ENCODE measurements at regions not wholly inside any gene's neighbourhood (a gene's known extent, or its start where the extent isn't known, plus 50 kb on each side); places are given as distances from the start of the nearest gene placed in this dataset.

DNA sequence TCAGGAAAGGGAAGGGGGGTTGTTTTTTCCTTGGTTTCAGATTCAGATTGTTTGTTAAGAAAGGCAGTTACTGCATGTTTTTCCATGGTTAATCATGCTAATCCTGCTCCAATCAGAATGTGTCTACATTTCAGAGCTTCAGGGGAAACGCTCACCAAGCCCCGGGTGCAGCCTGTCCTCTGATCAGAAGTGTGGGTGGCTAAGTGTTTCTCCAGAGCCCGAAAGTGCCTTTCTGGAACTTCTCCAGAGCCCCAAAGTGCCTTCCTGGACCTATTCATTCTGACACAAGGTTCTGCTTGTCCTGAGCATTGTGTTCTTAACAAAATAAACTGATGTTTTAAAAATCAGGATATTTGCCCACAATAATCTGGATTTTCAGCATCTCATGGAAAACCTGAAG lies 359.0 kb upstream of the ZNF521 start:
- DNase-seq = no peak

GRCh38 chr18:25705650-25706049 lies 353.7 kb upstream of the ZNF521 start:
- no peak for DNase-seq

GRCh38 chr18:25704494-25704893 lies 352.5 kb upstream of the ZNF521 start:
- DNase-seq = no peak

- no peak for DNase-seq
Observed at GRCh38 chr18:25704071-25704470, 352.1 kb upstream of the ZNF521 start.

DNA sequence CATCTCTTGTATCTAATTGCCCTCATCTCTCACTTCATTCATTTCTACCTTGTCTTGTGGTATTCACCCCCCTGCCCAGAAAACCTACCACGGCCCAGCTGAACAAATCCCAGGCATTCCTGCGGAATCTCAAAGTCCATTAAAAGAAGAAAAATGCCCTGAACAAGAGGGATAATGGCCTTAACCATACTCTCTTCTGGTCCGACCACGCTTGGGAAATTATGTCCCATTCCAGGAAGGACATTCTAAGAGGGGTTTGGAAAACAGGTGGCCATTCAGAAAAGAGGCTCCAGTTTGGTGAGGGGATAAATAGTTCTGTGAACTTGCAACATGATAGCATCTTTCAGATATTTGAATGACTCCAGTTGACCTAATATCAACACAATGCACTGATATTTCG lies 349.9 kb upstream of the ZNF521 start:
- DNase-seq = no peak

- no peak for DNase-seq
Observed at GRCh38 chr18:25686960-25687500, 335.1 kb upstream of the ZNF521 start.

DNA sequence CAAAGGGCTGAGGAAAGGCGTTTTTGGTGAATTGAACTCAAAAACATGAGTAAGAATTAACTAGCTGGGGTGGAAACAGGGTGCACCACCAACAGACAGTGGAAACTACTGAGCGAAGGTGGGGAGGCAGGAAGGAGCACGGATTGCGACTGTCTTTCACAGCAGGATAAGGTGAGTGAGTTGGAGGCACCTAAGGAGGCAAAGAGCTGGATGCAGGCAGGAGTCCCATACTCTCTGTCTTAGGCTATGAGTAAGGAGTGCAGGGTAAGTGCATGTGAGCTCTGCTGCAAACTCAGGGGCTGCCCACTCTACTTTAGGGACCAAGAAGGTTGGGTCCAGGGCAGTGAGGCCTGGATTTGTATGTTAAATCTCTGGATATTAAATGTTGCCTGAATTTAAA lies 333.1 kb upstream of the ZNF521 start:
- DNase-seq = no peak

DNA sequence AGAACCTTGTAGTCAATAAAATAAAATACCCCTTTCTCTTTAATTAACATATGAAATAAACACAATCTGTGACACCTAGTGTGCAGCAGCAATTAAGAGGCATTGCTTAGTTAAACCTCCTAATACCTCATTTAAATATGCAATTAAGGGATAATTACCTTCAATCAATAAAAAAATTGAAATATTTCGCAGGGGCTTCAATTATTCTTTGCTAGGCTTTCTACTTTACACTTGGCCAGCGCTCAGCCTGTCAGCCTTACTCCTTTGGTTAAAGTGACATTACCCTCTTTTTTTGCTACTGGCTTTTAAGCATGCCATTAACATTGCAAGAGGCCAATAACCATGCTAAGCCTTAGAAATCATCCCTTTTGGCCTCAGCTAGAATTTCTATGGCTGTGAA lies 327.5 kb upstream of the ZNF521 start:
- DNase-seq = no peak

- no peak for DNase-seq
Observed at GRCh38 chr18:25678221-25678620, 326.3 kb upstream of the ZNF521 start.

DNA sequence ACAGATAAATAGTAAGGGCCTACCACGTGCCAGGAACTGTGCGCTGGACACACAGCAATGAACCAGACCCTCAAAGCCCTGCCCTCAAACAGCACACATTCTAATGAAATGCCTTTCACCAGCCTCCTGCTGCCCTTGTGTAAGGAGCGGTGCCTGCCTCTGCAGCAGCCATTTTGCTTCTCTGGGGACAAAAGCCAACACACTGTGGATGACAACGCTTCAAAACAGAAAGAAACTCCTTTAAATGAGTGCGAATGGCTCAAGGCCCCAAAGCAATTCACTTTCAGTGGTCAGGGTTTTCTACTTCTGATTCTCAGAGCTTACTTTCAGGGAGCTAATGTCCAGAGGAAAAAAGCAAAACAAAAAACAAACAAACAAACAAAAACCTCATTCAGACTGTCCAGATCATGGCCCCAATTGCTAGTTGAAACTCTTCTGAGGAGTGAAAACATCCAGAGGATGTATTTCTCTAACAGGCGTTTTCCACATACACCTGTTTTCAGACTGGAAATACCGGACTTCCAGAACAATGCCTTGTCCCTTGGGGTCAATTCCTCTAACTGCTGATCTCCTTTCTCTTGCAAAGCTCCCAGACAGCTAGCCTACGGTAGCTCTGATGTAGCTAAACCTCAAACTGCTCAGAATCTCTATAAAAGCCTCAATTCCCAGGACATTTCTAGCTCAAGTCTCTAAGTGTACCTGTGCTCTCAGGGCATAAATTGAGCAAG lies 323.3 kb upstream of the ZNF521 start:
- DNase-seq = no peak

- no peak for DNase-seq
Observed at GRCh38 chr18:25674183-25674582, 322.2 kb upstream of the ZNF521 start.

DNA sequence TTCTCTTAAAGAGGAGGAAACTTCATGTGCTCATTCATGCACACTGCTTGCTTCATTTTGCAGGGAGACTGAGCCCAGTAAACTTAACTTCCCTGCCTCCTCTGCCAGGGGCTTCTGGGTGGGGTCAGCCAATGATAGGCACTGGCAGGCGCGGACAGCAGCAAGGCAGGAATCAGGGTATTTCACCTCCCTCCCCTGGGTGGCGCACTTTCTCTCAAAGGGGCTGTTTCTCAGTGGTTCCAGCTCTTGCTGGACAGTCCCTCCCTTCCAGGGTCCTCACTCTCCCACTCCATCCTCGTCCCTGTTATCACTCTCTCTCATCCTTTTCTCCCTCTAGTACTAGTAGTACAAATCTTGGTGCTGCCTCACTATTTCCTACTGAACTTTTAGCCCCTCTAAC lies 320.5 kb upstream of the ZNF521 start:
- no peak for DNase-seq

GRCh38 chr18:25669741-25670140 lies 317.8 kb upstream of the ZNF521 start:
- DNase-seq = no peak

- no peak for DNase-seq
Observed at GRCh38 chr18:25662272-25662671, 310.3 kb upstream of the ZNF521 start.

- no peak for DNase-seq
Observed at GRCh38 chr18:25661831-25662230, 309.9 kb upstream of the ZNF521 start.

GRCh38 chr18:25659541-25659940 lies 307.6 kb upstream of the ZNF521 start:
- DNase-seq = no peak

DNA sequence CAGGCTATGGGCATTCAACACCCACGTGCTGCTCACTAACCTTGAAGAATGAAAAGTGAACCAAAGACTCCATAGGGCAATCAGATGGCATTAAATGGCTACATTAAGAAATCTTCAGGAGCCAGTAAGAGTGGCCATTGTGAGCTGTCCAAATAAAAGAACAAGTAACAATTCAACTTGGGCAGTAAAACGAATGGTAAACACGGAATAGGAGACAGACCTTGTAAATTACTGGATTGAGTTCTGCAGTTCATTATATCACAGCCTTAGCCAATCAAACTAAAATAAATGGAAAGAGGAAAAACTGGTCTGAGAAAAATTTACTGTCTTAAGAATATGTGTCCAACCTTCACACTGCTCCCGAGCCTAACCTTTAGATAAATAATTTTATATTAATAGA lies 306.5 kb upstream of the ZNF521 start:
- no peak for DNase-seq

DNA sequence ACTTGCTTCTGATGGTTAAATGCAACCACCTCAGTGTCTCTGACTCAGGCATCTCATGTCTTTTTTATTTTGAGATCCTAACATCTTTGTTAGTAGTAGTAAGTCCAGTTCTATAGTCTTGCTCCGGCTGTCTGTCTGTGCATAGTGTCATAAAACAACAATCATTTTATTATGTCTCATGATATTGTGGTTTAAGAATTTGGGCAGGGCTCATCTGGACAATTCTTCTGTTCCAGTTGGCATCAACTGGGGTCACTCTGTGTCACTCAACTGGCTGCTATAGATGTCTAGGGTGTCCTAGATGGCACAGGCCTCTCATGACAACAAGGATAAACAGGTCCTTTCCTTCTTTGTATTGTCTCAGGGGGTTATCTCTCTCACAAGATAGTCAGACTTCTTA lies 299.6 kb upstream of the ZNF521 start:
- no peak for DNase-seq

DNA sequence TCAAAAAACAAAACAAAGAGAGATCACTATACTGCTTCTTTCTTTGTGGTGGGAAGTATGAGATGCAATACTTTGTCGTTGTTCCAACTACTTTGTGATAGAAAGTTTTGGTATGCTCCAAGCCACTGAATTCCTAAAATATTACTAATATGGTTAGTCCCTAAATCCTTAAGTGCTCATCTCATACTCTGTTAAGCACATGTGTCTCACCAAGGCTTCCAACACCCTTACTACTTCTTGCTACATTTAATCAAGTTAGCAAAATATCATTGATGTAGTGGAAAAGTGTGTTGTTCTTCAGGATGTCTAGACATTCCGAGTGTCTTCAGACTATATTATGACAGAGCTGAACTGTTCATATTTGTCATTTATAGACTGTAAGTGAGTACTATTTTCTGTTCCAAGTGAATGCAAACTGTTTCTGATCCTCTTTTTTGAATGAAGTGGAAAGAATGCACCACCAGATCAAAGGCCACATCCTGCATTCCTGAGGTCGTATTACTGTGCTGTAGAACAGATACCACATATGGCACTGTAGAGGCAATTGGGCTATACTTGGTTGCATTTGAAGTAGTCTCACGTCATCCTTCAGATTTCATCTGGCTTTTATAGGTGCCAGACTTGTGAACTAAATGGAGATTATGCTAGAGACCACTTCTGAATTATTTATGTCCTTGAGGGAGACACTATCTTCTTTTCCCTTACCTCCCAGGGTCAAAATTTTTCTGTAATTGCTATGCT lies 298.4 kb upstream of the ZNF521 start:
- no peak for DNase-seq

DNA sequence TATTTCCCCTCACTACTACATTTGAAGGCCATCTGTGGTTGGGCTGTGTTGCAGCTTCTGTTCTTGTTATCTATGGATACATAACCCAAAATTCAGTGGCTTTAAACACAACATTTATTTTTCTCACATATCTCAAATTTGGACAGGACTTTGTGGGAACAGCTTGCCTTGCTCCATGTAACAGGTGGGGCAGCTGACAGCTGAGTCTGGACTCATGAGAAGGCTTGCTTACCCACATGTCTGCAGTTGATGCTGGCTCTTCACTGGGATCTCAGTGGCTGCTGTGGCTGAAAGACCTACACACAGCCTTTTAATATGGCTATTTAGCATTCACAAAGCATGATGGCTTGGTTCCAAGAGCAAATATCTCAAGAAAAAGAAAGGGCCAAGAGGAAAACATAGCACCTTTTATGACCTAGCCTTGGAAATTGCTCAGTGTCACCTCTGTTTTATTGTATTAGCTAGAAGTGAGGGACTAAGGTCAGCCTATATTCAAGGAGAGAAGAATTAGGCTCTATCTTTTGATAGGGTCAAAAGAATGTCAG lies 296.8 kb upstream of the ZNF521 start:
- DNase-seq = peak; percentile 52

DNA sequence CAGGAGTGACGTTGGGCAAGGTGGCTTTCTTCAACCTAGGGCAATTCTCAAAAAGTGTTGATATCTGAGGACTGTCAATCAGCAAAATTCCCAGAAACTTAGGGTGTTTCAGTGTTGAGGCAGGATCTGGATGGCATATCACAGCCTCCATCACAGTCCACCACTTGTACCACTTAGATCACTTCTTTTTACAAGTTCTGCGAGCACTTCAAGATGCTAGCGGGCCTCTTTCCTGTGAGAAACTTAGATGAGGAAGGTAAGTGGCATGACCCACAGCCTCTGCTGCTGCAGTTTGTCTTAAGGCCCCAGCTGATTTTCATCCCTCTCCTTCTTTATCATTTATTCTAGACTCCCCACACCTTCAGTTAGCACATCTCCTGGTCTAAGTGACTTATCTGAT lies 295.4 kb upstream of the ZNF521 start:
- no peak for DNase-seq

GRCh38 chr18:25646971-25647370 lies 295.0 kb upstream of the ZNF521 start:
- DNase-seq = no peak

- DNase-seq = no peak
Observed at GRCh38 chr18:25639596-25639995, 287.6 kb upstream of the ZNF521 start.

DNA sequence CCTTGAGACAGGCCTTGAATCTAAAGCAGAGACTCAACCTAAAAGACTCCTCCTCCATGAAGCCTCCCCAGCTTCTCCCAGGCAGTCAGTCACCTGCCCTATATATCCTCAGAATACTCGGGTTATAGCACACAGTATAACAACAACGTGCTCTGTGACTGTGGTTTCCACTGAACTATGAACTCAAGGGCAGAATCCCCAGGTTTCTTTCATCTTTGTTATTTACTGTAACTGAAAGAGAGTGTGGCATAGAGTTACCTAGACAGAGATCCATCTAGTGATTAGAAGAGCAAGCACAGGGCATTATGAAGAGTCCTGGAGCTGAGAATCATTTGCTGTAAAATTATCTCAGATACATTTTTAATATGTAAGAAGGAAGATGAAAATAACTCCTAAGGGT lies 281.6 kb upstream of the ZNF521 start:
- DNase-seq = no peak
